Effector memory CD8-positive, alpha-beta T cell (primary cell): ENCODE measurements at regions not wholly inside any gene's neighbourhood (a gene's known extent, or its start where the extent isn't known, plus 50 kb on each side); places are given as distances from the start of the nearest gene placed in this dataset.

ENCODE experiments used
- ATAC-seq: fragments of 150-1000 bp; cut with Tn5 transposase; replicated peaks from 2 replicates; pipeline ENCODE4 v1.10.0; 2021; ENCODE audit warnings: mild to moderate bottlenecking, moderate library complexity
- DNase-seq, 3 experiments: peaks; one replicate each; pipeline ENCODE4 v3.0.0; 2021
- H3K27ac Mint-ChIP-seq, 2 donors: one replicate each; pipeline ENCODE4 v1.8.0; 2022; ENCODE audit warnings: mild to moderate bottlenecking in 2 of 2, mixed read lengths in 2 of 2, moderate library complexity in 2 of 2
- H3K27me3 Mint-ChIP-seq, 2 donors: one replicate each; pipeline ENCODE4 v1.8.0; 2022; ENCODE audit warnings: mixed read lengths in 2 of 2
- H3K36me3 Mint-ChIP-seq: one replicate; pipeline ENCODE4 v1.8.0; 2022; ENCODE audit warnings: mild to moderate bottlenecking, moderate library complexity, mixed read lengths; ENCODE audit not compliant: insufficient read depth
- H3K4me1 Mint-ChIP-seq, 2 donors: one replicate each; pipeline ENCODE4 v1.8.0; 2022; ENCODE audit warnings: low read depth in 2 of 2, mixed read lengths in 2 of 2
- H3K4me3 Mint-ChIP-seq, 2 donors: one replicate each; pipeline ENCODE4 v1.8.0; 2022; ENCODE audit warnings: mild to moderate bottlenecking in 2 of 2, mixed read lengths in 2 of 2, moderate library complexity in 2 of 2
- H3K9me3 Mint-ChIP-seq, 2 donors: one replicate each; pipeline ENCODE4 v1.8.0; 2022; ENCODE audit warnings: mixed read lengths in 2 of 2

DNA sequence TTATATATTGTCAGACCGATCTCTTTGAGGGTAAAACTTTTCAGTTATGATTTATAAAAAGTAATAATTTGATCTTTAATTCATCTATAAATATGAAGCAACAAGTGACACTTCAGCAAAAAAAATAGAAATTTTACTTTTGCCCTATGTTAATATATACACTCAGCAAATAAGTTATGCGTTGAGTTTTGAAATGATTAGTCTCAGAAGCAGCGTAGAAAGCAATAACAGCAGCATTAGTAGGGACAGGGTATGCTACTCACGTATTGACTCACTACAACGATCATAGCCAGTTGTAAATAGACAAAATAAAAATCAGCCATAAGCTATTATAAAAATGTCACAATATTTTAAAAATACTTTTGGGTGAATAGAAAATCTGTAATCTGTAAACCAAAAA, 1229.2 kb downstream of the ADGRL3 start:
- DNase-seq (no peak), ATAC-seq (no peak)
- Mint-ChIP-seq H3K4me1 (no peaks in the 10 kb centered on the region), H3K4me3 (no peak overlapping the region), H3K27me3 (no peaks in the 10 kb centered on the region), H3K27ac (no peak overlapping the region), H3K9me3 (peaks cover 8 to 23% of the 10 kb centered on the region in 2 donors), H3K36me3 (no peaks in the 10 kb centered on the region)

DNA sequence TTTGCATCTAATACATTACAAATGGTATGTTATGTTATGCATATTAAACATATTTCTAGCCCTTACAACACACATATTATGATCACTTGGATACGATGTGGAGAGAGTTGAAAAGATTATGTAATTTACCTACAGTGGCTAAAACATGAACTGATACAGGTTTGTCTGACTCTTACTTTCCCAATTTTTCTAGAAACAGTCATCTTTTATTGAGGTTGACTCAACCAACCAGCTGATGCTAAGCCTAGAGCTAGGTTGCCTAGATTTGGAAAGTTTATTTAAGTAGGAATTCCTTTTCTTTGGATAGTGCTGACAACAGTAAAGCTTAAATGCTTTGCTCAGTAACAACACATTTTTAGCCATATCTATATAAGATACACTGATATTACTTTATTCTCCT, 1215.1 kb downstream of the ADGRL3 start:
- no peaks in the 10 kb centered on the region for H3K27me3 Mint-ChIP-seq
- no peak overlapping the region for H3K27ac Mint-ChIP-seq
- no peak for ATAC-seq
- no peak for DNase-seq
- H3K36me3 Mint-ChIP-seq, result no peaks in the 10 kb centered on the region
- no peak overlapping the region for H3K4me3 Mint-ChIP-seq
- H3K9me3 Mint-ChIP-seq, result peaks cover 14 to 17% of the 10 kb centered on the region in 2 donors
- H3K4me1 Mint-ChIP-seq, result no peaks in the 10 kb centered on the region

DNA sequence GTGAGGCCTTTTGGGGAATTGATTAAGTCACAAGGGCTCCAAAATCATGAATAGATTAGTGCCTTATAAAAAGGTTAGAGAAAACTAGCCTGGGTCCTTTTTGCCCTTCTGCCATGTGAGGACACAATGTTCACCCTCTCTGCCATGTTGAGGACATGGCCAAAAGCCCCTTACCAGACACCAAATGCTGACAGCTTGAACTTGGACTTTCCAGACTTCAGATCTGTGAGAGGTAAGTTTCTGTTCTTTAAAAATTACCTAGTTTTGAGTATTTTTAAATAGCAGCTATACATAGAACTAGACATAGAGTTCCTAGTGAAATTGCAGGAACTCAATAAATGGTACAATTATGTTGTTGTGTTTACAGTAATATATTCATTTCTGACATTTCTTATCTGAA, 1214.4 kb downstream of the ADGRL3 start:
- no peak for DNase-seq
- H3K4me1 Mint-ChIP-seq, result no peaks in the 10 kb centered on the region
- H3K36me3 Mint-ChIP-seq, result no peaks in the 10 kb centered on the region
- peaks cover 13 to 21% of the 10 kb centered on the region in 2 donors for H3K9me3 Mint-ChIP-seq
- H3K27me3 Mint-ChIP-seq, result no peaks in the 10 kb centered on the region
- H3K27ac Mint-ChIP-seq, result no peak overlapping the region
- no peak overlapping the region for H3K4me3 Mint-ChIP-seq
- no peak for ATAC-seq

DNA sequence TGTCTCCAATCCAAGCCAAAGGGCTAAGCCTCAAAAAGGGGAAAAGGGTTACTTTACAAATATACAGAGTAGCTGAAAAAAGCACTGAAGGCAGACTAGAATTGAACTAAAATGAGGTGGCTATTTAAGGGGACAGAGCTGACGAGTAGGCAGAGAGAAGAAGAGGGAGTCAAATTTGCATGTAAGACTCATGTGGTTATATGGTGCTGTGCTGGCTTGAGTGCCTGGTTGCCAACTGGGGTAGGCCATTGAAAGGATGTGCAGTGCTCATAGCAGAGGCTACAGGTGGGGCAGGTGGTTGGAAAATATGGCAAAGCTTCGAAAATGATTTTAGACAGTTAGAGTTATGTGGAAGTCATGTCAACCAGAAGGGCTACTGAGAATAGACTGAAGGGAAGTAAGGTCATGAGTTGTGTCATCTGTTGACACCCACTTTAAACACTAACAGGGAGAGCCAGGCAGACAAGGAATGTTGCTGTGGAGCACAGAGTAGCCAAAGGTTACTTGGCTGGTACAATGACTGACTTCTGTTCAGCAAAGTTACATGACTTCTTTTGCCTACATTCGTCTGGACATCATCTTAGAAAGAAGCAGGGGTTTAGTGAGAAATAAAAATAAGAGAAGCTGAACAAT, 1210.4 kb downstream of the ADGRL3 start:
- Mint-ChIP-seq H3K9me3 (peaks cover 11 to 23% of the 10 kb centered on the region in 2 donors), H3K27ac (no peak overlapping the region), H3K4me3 (no peak overlapping the region), H3K36me3 (no peaks in the 10 kb centered on the region), H3K4me1 (no peaks in the 10 kb centered on the region), H3K27me3 (no peaks in the 10 kb centered on the region)
- DNase-seq, result no peak
- no peak for ATAC-seq

DNA sequence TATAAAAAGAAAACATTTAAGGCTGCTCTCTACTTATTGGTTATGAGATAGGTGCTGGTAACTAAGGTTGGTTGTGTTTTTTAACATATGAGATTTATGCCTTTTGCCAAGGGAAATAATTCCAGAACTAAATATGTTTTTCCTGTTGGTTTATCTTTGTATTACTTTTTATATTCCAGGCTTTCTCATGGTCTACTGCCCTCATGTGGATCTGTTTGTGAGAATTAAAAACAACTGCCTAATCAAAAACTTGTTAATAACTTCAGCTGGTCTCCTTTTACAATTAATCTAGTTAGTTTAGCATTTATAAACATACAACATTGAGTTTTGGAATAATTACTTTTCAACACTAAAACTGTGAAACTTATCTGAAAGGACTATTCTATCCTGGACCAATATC, 1208.3 kb downstream of the ADGRL3 start:
- H3K9me3 Mint-ChIP-seq, result peaks cover 11 to 37% of the 10 kb centered on the region in 2 donors
- H3K36me3 Mint-ChIP-seq, result no peaks in the 10 kb centered on the region
- no peak overlapping the region for H3K27ac Mint-ChIP-seq
- DNase-seq, result no peak
- H3K27me3 Mint-ChIP-seq, result no peaks in the 10 kb centered on the region
- no peak overlapping the region for H3K4me3 Mint-ChIP-seq
- H3K4me1 Mint-ChIP-seq, result no peaks in the 10 kb centered on the region
- no peak for ATAC-seq

DNA sequence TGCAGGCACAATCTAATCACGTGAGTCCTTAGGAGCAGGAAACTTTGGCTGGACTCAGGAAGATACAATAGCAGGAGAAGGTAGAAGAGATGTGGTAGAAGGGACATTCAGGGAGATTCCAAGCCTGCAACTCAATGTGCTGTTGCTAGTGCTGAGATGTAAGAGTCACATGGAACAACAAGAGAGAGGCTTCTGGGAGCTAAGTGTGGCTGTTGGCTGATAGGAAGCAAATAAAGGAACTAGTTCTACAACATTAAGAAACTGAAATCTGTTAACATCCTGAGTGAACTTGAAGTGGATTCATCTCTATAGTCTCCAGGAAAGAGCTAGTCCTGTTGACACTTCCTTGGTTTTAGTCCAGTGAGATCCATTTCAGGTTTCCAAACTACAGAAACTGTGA, 1207.4 kb downstream of the ADGRL3 start:
- H3K4me1 Mint-ChIP-seq, result no peaks in the 10 kb centered on the region
- DNase-seq (no peak), ATAC-seq (no peak)
- no peaks in the 10 kb centered on the region for H3K27me3 Mint-ChIP-seq
- H3K9me3 Mint-ChIP-seq, result peaks cover 11 to 37% of the 10 kb centered on the region in 2 donors
- H3K4me3 Mint-ChIP-seq, result no peak overlapping the region
- H3K27ac Mint-ChIP-seq, result no peak overlapping the region
- no peaks in the 10 kb centered on the region for H3K36me3 Mint-ChIP-seq

DNA sequence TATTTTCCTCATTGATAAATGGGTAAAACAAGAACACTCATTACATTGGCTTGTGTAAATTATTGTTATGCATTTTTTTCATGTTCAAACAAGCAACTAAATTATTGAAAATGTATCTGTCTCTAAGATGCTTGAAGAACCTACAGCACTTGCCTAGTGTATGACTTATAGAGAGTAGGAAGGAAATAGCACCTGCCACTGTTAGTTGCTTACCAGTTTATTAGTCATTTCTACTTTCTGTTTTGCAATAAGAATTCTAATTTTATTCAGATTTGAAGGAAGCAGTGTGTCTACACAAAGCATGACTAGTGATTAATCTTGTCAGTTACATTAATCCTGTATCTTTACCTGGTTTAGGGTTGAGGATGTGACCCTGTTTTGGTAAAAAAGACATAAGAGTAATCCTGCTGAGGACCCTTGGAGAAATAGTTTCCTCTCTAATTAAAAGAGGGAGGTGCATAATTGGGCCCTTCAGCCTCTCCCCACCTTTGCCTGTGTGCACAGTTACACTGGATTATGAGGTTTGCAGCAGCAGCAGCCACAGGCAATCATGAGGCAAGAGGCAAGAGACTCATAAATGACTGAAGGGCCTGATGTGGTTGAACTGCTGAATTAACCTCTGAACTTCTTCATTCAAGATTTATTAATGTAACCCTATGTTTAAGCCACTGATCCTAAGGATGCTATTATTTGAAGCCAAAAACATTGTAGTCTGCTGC, 1202.1 kb downstream of the ADGRL3 start:
- H3K27ac Mint-ChIP-seq, result no peak overlapping the region
- peaks cover 5 to 29% of the 10 kb centered on the region in 2 donors for H3K9me3 Mint-ChIP-seq
- H3K27me3 Mint-ChIP-seq, result no peaks in the 10 kb centered on the region
- no peaks in the 10 kb centered on the region for H3K4me1 Mint-ChIP-seq
- ATAC-seq, result no peak
- DNase-seq, result no peak
- no peak overlapping the region for H3K4me3 Mint-ChIP-seq
- H3K36me3 Mint-ChIP-seq, result no peaks in the 10 kb centered on the region

DNA sequence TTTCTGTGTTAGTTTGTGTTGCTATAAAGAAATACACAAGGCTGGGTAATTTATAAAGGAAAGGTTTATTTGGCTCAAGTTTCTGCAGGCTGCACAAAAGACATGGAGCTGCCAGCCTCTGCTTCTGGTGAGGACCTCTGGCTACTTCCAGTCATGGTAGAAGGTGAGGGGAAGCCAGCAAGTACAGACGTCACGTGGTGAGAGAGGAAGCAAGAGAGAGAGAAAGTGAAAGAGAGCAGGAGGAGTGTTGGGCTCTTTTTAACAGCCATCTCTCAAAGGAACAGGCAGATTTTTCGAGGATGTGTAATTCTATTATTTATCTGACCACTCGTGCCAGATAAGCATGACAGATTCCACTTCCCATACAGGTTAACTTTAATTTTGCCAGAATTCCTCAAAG, 1199.1 kb downstream of the ADGRL3 start:
- DNase-seq (no peak), ATAC-seq (no peak)
- H3K27ac Mint-ChIP-seq, result no peak overlapping the region
- H3K36me3 Mint-ChIP-seq, result no peaks in the 10 kb centered on the region
- H3K27me3 Mint-ChIP-seq, result no peaks in the 10 kb centered on the region
- H3K4me1 Mint-ChIP-seq, result no peaks in the 10 kb centered on the region
- H3K4me3 Mint-ChIP-seq, result no peak overlapping the region
- H3K9me3 Mint-ChIP-seq, result peaks cover 4 to 19% of the 10 kb centered on the region in 2 donors

DNA sequence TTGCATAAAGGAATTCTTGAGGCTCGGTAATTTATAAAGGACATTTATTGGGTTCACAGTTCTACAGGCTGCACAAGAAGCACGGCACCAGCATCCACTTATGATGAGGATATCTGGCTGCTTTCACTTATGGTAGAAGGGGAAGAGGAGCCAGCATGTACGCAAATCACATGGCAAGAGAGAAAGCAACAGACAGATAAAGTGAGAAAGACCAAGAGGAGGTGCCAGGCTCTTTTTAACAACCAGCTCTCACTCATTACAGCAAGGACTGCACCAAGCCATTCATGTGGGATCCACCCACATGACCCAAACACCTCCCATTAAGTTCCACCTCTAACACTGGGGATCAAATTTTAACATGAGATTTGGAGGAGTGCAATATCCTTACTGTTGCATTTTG, 1198.2 kb downstream of the ADGRL3 start:
- Mint-ChIP-seq H3K9me3 (peaks cover 8 to 17% of the 10 kb centered on the region in 2 donors), H3K36me3 (no peaks in the 10 kb centered on the region), H3K27ac (no peak overlapping the region), H3K4me3 (no peak overlapping the region), H3K4me1 (no peaks in the 10 kb centered on the region), H3K27me3 (no peaks in the 10 kb centered on the region)
- ATAC-seq (no peak), DNase-seq (no peak)

DNA sequence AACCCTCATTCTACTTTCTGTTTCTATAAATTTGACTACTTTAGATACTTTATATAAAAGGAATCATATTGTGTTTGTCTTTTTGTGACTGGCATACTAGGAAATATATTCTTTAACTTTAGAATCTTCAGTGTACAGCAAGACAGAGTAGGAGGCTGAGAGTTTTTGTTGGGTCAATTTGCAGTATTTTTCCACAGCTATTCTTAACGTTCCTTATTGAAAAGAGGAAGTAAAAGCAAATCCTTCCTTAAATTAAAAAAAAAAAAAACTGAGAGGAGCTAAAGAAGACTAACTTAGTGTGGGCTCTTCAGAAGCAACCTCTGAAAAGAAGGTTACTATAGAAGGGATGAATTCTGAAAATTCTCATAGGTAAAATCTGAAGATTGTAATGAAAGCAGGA, 1194.6 kb downstream of the ADGRL3 start:
- Mint-ChIP-seq H3K36me3 (no peaks in the 10 kb centered on the region), H3K4me1 (no peaks in the 10 kb centered on the region), H3K4me3 (no peak overlapping the region), H3K27me3 (no peaks in the 10 kb centered on the region), H3K27ac (no peak overlapping the region), H3K9me3 (peaks cover 8 to 17% of the 10 kb centered on the region in 2 donors)
- no peak for DNase-seq
- no peak for ATAC-seq

DNA sequence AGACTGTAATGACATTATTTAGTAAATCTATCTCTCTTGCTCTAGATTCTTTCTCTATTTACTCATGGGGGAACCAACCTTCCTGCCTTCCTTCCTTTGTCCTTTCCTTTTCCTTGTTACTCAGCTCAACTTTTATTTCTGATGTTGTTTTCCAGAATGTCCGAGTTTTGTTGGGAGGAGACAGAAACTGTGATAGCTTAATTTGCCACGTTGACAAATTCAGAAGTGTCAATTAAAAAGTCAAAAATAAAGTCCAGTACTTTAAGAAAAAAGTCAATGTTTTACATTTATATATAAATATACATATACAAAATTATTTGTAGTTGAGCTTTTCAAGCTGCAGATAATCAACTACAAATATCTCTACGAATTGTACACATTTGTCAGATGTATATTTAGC, 1187.7 kb downstream of the ADGRL3 start:
- no peak overlapping the region for H3K4me3 Mint-ChIP-seq
- no peak for DNase-seq
- H3K36me3 Mint-ChIP-seq, result no peaks in the 10 kb centered on the region
- H3K9me3 Mint-ChIP-seq, result peaks cover 3 to 14% of the 10 kb centered on the region in 2 donors
- H3K4me1 Mint-ChIP-seq, result no peaks in the 10 kb centered on the region
- ATAC-seq, result no peak
- H3K27ac Mint-ChIP-seq, result no peak overlapping the region
- no peaks in the 10 kb centered on the region for H3K27me3 Mint-ChIP-seq

DNA sequence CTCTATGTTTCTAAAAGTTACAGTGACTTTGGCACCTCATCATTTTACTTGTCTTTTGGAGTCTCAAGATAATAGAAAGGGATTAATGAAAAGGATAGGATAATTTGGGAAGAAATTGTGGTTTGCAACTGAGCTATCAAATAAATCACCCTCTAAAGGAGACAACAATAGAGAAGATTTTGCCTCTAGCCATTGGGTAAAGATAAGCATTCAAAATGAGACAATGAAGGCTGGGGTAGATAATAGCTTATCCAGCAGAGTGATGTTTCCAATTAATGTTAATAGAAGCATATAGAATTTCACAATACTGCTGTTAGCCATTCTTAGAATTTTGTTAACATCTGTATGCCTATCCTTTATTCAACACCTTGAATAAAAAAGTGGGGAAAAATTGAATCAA, 1177.6 kb downstream of the ADGRL3 start:
- no peak for ATAC-seq
- Mint-ChIP-seq H3K36me3 (no peaks in the 10 kb centered on the region), H3K27ac (no peak overlapping the region), H3K27me3 (no peaks in the 10 kb centered on the region), H3K4me3 (no peak overlapping the region), H3K9me3 (peaks cover 14 to 15% of the 10 kb centered on the region in 2 donors), H3K4me1 (no peaks in the 10 kb centered on the region)
- DNase-seq, result no peak

DNA sequence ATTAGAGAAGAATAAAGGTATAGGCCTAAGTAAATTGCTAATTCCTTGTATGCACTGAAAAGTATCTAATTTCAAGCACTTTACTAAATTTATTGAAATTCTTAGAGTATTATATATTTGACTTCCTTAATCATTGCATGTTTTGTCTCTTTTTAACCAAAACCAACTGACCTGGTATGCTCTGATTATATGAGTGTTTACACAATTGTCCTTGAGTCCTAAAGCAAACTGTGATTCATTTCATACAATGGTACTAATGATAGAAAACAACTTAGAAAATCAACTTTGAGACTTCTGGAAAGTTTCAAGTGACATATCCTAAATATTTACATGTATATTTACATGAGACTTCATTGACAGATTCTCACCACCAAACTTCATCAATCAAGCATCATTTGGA, 1177.1 kb downstream of the ADGRL3 start:
- Mint-ChIP-seq H3K4me1 (no peaks in the 10 kb centered on the region), H3K27me3 (no peaks in the 10 kb centered on the region), H3K4me3 (no peak overlapping the region), H3K9me3 (peaks cover 13 to 14% of the 10 kb centered on the region in 2 donors), H3K36me3 (no peaks in the 10 kb centered on the region), H3K27ac (no peak overlapping the region)
- no peak for DNase-seq
- ATAC-seq, result no peak

DNA sequence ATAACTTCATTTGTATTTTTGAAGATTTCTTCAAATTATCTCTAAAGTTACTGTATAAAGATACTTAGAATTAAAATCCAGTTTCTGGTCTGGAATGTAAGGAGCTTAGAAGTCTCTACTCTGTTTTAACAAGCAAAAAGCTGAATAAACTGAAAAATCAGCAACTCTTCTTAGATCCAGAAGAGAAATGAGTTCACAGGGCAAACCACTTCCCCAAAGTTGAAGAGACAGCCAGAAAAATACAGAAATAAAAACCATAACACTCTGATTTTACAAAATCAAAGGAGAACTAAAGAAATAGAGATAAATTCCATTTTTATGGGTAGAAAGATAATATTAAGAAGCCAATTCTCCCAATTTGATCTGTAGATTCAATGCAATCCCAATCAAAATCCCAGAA, 1166.8 kb downstream of the ADGRL3 start:
- no peaks in the 10 kb centered on the region for H3K27me3 Mint-ChIP-seq
- H3K4me3 Mint-ChIP-seq, result no peak overlapping the region
- H3K9me3 Mint-ChIP-seq, result peaks cover 12% of the 10 kb centered on the region in 2 donors
- H3K36me3 Mint-ChIP-seq, result no peaks in the 10 kb centered on the region
- ATAC-seq, result no peak
- no peak overlapping the region for H3K27ac Mint-ChIP-seq
- H3K4me1 Mint-ChIP-seq, result no peaks in the 10 kb centered on the region
- no peak for DNase-seq
